Ishikawa (cell line): ENCODE measurements at regions not wholly inside any gene's neighbourhood (a gene's known extent, or its start where the extent isn't known, plus 50 kb on each side); places are given as distances from the start of the nearest gene placed in this dataset.

ENCODE experiments used
- CEBPB ChIP-seq: IDR thresholded peaks from 2 replicates; pipeline ENCODE4 v1.6.1; 2012
- CREB1 ChIP-seq: IDR thresholded peaks from 2 replicates; pipeline ENCODE4 v1.6.1; 2012; ENCODE audit warnings: low read depth
- EGR1 ChIP-seq: IDR thresholded peaks from 2 replicates; pipeline ENCODE4 v1.6.1; 2012
- EP300 ChIP-seq: IDR thresholded peaks from 2 replicates; pipeline ENCODE4 v1.6.1; 2012; ENCODE audit warnings: borderline replicate concordance
- FOXM1 ChIP-seq: IDR thresholded peaks from 2 replicates; pipeline ENCODE4 v1.6.1; 2012; ENCODE audit warnings: low read depth, borderline replicate concordance
- NFIC ChIP-seq: IDR thresholded peaks from 2 replicates; pipeline ENCODE4 v1.6.1; 2012
- RAD21 ChIP-seq: IDR thresholded peaks from 2 replicates; pipeline ENCODE4 v1.6.1; 2012; ENCODE audit warnings: low read depth
- TAF1 ChIP-seq: IDR thresholded peaks from 2 replicates; pipeline ENCODE4 v1.6.1; 2012; ENCODE audit warnings: low read depth, mild to moderate bottlenecking
- TCF12 ChIP-seq: IDR thresholded peaks from 2 replicates; pipeline ENCODE4 v1.6.1; 2012; ENCODE audit warnings: low read depth
- TEAD4 ChIP-seq: IDR thresholded peaks from 2 replicates; pipeline ENCODE4 v1.6.1; 2012
- YY1 ChIP-seq: IDR thresholded peaks from 2 replicates; pipeline ENCODE4 v1.6.1; 2012; ENCODE audit warnings: low read depth
- ZBTB7A ChIP-seq: IDR thresholded peaks from 2 replicates; pipeline ENCODE4 v1.6.1; 2012; ENCODE audit warnings: low read depth
- TF ChIP-seq, protein P1 (sequence below): IDR thresholded peaks from 2 replicates; pipeline ENCODE4 v1.6.1; 2012; ENCODE audit warnings: low read depth, mild to moderate bottlenecking
- TF ChIP-seq, protein P2 (sequence below): IDR thresholded peaks from 2 replicates; pipeline ENCODE4 v1.6.1; 2012
- TF ChIP-seq, protein P3 (sequence below): IDR thresholded peaks from 2 replicates; pipeline ENCODE4 v1.6.1; 2012

GRCh38 chr4:78660559-78660958 lies 109.0 kb downstream of the ANXA3 start:
- no peak for TF ChIP-seq EGR1
- no peak for TF ChIP-seq TEAD4
- no peak for TF ChIP-seq TAF1
- TF ChIP-seq RAD21, result no peak
- TF ChIP-seq, protein P1, sequence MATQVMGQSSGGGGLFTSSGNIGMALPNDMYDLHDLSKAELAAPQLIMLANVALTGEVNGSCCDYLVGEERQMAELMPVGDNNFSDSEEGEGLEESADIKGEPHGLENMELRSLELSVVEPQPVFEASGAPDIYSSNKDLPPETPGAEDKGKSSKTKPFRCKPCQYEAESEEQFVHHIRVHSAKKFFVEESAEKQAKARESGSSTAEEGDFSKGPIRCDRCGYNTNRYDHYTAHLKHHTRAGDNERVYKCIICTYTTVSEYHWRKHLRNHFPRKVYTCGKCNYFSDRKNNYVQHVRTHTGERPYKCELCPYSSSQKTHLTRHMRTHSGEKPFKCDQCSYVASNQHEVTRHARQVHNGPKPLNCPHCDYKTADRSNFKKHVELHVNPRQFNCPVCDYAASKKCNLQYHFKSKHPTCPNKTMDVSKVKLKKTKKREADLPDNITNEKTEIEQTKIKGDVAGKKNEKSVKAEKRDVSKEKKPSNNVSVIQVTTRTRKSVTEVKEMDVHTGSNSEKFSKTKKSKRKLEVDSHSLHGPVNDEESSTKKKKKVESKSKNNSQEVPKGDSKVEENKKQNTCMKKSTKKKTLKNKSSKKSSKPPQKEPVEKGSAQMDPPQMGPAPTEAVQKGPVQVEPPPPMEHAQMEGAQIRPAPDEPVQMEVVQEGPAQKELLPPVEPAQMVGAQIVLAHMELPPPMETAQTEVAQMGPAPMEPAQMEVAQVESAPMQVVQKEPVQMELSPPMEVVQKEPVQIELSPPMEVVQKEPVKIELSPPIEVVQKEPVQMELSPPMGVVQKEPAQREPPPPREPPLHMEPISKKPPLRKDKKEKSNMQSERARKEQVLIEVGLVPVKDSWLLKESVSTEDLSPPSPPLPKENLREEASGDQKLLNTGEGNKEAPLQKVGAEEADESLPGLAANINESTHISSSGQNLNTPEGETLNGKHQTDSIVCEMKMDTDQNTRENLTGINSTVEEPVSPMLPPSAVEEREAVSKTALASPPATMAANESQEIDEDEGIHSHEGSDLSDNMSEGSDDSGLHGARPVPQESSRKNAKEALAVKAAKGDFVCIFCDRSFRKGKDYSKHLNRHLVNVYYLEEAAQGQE, result no peak
- TF ChIP-seq NFIC, result no peak
- no peak for TF ChIP-seq FOXM1
- TF ChIP-seq TCF12, result no peak
- TF ChIP-seq, protein P2, sequence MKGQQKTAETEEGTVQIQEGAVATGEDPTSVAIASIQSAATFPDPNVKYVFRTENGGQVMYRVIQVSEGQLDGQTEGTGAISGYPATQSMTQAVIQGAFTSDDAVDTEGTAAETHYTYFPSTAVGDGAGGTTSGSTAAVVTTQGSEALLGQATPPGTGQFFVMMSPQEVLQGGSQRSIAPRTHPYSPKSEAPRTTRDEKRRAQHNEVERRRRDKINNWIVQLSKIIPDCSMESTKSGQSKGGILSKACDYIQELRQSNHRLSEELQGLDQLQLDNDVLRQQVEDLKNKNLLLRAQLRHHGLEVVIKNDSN, result no peak

- TF ChIP-seq EP300, result no peak
- TF ChIP-seq TCF12, result no peak
- TF ChIP-seq CEBPB, result no peak
- no peak for TF ChIP-seq NFIC
- TF ChIP-seq EGR1, result no peak
- no peak for TF ChIP-seq YY1
- TF ChIP-seq, protein P1, result no peak
- no peak for TF ChIP-seq RAD21
- TF ChIP-seq ZBTB7A, result no peak
- TF ChIP-seq CREB1, result no peak
- TF ChIP-seq FOXM1, result no peak
- no peak for TF ChIP-seq TEAD4
- TF ChIP-seq, protein P3, sequence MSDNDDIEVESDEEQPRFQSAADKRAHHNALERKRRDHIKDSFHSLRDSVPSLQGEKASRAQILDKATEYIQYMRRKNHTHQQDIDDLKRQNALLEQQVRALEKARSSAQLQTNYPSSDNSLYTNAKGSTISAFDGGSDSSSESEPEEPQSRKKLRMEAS, result no peak
- TF ChIP-seq, protein P2, result no peak
- no peak for TF ChIP-seq TAF1
These were observed 109.6 kb downstream of the ANXA3 start for GRCh38 chr4:78661086-78661690.

DNA sequence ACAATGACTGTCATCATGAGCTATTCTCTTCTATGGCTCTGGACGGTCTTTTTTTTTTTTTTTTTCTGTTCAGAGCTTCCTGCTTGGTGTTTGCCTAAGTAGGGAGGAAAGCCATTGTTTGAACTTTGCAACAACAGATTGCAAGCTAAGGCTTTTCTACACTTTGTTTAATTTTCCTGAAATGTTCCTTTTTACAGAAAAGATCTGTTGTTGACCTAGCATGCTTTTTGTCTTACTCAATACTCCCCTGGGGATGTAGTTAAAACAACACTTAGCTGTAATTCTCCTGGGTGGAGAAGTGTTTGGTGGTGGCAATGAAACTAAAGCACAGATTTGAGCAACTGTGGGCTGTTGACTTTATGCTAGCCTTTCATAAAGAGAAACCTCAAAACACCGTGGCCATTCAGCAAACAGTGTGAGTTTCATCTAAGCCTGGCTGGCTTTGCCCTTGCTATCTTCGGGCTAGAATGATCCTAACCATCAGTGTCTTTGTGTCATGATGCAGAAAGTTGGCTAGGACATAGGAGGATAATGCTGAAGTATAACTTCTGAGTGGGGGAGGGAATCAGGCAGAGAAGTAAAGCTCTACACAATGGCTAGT lies 110.5 kb downstream of the ANXA3 start:
- TF ChIP-seq ZBTB7A, result no peak
- TF ChIP-seq, protein P2, result no peak
- TF ChIP-seq CREB1, result no peak
- TF ChIP-seq TCF12, result no peak
- no peak for TF ChIP-seq CEBPB
- no peak for TF ChIP-seq EGR1
- no peak for TF ChIP-seq FOXM1
- TF ChIP-seq, protein P1, result no peak
- TF ChIP-seq NFIC, result no peak
- TF ChIP-seq, protein P3, result no peak
- no peak for TF ChIP-seq TAF1
- no peak for TF ChIP-seq RAD21
- no peak for TF ChIP-seq YY1
- TF ChIP-seq EP300, result no peak
- no peak for TF ChIP-seq TEAD4

DNA sequence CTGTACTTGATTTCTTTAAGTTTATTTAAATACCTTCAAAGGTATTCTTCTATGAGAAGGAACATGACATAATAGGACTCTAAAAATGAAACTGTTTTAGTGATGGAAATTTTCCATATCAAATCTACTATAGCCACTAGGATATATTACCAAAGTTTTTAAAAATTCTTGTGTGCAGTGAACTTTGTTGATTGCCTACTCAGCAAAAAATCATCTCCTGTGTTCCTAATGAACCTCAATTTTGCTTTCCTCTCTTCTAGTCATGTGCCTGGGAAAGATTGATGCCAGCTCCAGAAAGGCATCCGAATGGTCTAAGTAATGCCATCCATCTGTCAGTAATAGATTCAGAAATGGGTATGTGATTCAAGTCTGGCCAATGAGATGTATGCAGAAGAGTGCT lies 111.1 kb downstream of the ANXA3 start:
- TF ChIP-seq EGR1 (no peak), TEAD4 (no peak), YY1 (no peak), RAD21 (no peak), EP300 (no peak), TAF1 (no peak), ZBTB7A (no peak), FOXM1 (no peak), NFIC (no peak), CREB1 (no peak), CEBPB (no peak), TCF12 (no peak)
- TF ChIP-seq, protein P1, result no peak
- TF ChIP-seq, protein P3, result no peak
- TF ChIP-seq, protein P2, result no peak
